Omental fat pad (tissue), 3 donors: ENCODE measurements at regions not wholly inside any gene's neighbourhood (a gene's known extent, or its start where the extent isn't known, plus 50 kb on each side); places are given as distances from the start of the nearest gene placed in this dataset.

Experiments
- ATAC-seq: fragments of 150-250 bp; one replicate; pipeline ENCODE4 v1.9.1; 2016; ENCODE audit warnings: mild to moderate bottlenecking, moderate library complexity; ENCODE audit not compliant: low FRiP score
- DNase-seq: peaks from one replicate; pipeline ENCODE4 v3.0.0-alpha.2; 2019; ENCODE audit warnings: low spot score
- TF ChIP-seq, protein P1 (sequence below), 3 donors: fragments of 450-650 bp; IDR thresholded peaks; one replicate each; pipeline ENCODE4 v1.5.1; 2016 to 2017; ENCODE audit warnings: antibody characterized with exemption in 3 of 3, mild to moderate bottlenecking in 3 of 3, moderate library complexity in 2 of 3

DNA sequence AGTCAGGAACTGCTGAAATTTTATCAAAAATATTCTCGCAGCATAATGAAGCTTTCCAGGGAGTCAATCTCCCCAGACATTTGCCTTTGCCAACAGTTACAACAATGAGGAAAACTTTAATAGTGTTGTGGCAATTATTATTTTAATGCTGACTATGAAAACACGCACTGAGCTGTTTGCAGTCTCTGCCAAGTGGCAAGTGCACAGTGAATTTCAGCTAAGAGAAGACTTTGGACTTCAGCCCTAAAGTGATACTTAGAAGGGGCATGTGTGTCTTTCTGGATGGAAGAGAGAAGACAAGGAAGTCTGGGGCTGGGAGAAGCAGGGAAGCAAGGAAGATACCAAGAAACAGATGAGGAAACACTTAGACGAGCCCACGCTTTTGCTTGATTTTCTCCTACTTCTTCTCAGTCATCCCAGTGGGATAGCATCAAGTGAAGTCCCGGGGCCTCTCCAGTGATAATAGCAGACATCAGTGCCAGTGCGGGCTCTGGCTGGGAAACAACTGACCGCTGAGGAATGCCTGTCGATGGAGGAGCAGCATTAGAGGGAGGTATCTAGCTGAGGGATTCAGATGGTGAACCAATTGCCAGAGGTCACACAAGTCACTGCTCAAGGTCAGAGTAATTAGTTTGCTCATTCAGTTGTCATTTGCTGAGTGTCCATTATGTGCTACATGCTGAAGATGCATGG, 196.3 kb downstream of the TTLL7 start:
- DNase-seq (no peak), ATAC-seq (no peak)
- TF ChIP-seq, protein P1, sequence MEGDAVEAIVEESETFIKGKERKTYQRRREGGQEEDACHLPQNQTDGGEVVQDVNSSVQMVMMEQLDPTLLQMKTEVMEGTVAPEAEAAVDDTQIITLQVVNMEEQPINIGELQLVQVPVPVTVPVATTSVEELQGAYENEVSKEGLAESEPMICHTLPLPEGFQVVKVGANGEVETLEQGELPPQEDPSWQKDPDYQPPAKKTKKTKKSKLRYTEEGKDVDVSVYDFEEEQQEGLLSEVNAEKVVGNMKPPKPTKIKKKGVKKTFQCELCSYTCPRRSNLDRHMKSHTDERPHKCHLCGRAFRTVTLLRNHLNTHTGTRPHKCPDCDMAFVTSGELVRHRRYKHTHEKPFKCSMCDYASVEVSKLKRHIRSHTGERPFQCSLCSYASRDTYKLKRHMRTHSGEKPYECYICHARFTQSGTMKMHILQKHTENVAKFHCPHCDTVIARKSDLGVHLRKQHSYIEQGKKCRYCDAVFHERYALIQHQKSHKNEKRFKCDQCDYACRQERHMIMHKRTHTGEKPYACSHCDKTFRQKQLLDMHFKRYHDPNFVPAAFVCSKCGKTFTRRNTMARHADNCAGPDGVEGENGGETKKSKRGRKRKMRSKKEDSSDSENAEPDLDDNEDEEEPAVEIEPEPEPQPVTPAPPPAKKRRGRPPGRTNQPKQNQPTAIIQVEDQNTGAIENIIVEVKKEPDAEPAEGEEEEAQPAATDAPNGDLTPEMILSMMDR (IDR thresholded peaks at IDR 0.05) = no peak

DNA sequence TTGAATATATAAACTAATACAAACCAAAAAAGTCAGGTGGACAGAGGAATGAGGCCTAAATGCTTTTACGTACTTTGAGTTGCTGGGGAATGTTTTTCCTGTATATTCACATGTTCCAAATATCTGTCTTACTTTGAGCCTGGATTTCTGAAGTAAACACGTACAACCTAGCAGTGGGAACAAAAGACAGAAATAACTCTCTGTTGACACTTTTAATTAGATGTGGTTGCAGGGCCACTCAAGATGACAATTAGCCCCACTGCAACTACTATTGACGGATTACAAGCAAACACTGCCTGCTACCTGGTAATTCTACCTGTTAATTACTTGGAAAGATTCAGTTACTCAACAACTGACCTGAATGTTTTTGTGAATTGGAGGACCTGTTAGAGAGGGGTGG, 196.9 kb downstream of the TTLL7 start:
- TF ChIP-seq, protein P1 (IDR thresholded peaks at IDR 0.05) = no peak
- DNase-seq = no peak
- no peak for ATAC-seq

DNA sequence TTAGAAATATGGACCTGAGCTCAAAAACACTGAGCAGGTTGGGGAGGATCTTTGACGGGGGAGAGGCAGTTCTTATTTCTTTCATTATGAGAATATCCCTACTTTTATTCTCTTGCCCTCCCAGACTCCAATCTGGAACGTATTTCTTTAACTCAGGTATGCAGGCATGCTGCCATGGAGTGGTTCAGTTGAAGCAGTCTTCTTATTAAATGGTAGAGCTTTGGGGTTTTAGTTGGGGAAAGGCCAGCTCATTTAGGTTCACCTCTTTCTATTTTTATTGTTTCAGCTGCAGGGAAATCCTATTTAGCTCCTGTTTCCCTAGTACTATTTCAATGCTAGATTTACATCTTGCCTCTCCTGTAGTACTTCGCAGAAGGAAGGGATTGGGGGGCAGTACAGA, 198.9 kb downstream of the TTLL7 start:
- TF ChIP-seq, protein P1 (IDR thresholded peaks at IDR 0.05) = no peak
- no peak for ATAC-seq
- no peak for DNase-seq

DNA sequence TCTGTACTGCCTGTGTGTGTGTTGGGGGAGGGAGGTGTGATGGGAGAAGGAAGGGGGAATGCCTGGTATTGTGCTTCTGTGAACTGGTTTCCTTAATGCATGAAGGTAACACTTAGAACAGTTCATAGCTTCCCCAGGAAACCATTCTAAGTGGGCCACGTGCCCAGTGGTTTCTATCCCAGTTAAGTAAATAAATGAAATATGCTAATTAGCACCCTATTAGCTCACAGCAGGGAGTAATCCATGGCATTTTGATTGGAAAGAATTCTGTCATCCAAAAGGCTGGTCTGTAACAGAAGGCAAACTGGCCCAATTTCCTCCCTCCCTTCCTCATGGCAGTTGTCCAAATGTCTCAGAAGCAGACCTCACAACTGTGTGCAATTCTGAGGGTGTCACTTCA, 199.3 kb downstream of the TTLL7 start:
- TF ChIP-seq, protein P1 (IDR thresholded peaks at IDR 0.05) = no peak
- no peak for DNase-seq
- ATAC-seq = no peak

DNA sequence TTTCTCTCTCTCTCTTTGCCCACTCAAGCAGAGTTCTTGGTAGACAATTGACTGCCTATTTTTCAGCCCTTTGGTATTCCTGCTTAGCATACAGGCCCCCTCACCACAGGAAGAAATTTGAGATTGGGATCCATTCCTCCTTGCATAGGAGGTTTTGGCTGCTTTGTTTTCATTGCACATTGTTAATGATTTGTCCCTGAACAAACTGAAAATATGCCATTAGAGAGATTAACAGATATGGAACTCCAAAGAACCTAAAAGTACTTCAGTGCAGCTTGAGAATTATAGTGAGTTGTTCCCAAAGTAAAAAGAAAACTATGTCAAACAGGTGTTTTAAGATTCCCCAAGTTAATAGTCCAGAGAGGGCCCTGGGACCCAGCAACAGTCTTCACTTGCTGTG, 200.0 kb downstream of the TTLL7 start:
- TF ChIP-seq, protein P1 (IDR thresholded peaks at IDR 0.05) = no peak
- ATAC-seq (no peak), DNase-seq (no peak)

DNA sequence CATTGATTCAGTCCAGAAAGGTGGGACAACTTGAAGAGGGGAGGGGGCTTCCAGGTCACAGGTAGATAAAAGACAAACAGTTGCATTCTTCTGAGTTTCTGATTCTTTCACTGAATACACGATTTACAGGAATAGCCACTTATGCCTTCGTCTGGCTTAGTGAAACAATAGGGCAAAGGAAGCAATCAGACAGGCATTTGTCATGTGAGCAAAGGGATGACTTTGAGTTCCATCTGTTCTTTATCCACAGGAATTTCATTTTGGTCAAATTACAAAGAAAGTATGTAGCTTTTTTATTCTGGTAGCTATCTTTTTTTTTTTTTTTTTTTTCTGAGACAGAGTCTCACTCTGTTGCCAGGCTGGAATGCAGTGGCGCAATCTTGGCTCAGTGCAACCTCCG, 202.5 kb downstream of the TTLL7 start:
- TF ChIP-seq, protein P1 (IDR thresholded peaks at IDR 0.05) = no peak
- ATAC-seq (no peak), DNase-seq (no peak)

DNA sequence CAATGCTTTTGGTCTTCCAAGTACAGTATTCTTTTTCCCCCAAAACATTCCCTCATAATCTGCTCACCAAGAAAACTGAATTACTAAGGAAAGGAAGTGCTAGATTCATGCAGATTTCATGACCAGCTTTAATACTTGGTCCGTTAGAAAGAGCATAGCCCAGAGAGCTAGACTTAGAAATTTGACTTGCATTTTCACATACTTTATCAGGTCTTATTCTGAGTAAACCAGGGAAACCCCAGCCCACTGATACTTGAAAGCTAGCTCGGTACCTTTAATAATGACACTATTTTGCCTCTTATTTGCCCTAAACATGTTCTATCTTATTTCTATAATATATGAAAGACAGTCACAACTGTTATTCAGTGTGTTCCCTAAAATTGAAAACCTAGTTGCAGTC, 204.5 kb downstream of the TTLL7 start:
- DNase-seq (no peak), ATAC-seq (no peak)
- TF ChIP-seq, protein P1 (IDR thresholded peaks at IDR 0.05) = no peak
